Natural killer cell (primary cell): ENCODE measurements at regions not wholly inside any gene's neighbourhood (a gene's known extent, or its start where the extent isn't known, plus 50 kb on each side); places are given as distances from the start of the nearest gene placed in this dataset.
A peak's percentile ranks its signal among the peaks of the same experiment; 100 is the strongest.

Source experiments
- ATAC-seq, 3 donors: fragments of 150-1000 bp in 2 of 3; fragments of 200-7000 bp in 1 of 3; cut with Tn5 transposase; 1 replicate in 1 of 3; 2 replicates in 2 of 3; pipeline ENCODE4 v1.10.0; 2021; ENCODE audit warnings: mild to moderate bottlenecking in 2 of 3, moderate library complexity in 2 of 3
- DNase-seq, 2 donors: peaks; one replicate each; pipeline versions ENCODE4 v3.0.0 to v3.0.0-alpha.2; 2013 to 2021; ENCODE audit warnings: mixed read lengths in 1 of 2
- H3K27ac ChIP-seq: one replicate; pipeline ENCODE4 v1.5.1; 2013; ENCODE audit warnings: mild to moderate bottlenecking, low read length
- H3K27me3 ChIP-seq: one replicate; pipeline ENCODE4 v1.6.1; 2013; ENCODE audit warnings: low read length; ENCODE audit not compliant: control insufficient read depth, insufficient read depth
- H3K36me3 ChIP-seq: one replicate; pipeline ENCODE4 v1.6.1; 2013; ENCODE audit warnings: low read length; ENCODE audit not compliant: control insufficient read depth, insufficient read depth
- H3K4me1 ChIP-seq: one replicate; pipeline ENCODE4 v1.6.1; 2013; ENCODE audit warnings: low read length; ENCODE audit not compliant: control insufficient read depth, insufficient read depth
- H3K4me3 ChIP-seq: one replicate; pipeline ENCODE4 v1.5.1; 2013; ENCODE audit warnings: low read length
- H3K9me3 ChIP-seq: one replicate; pipeline ENCODE4 v1.6.1; 2013; ENCODE audit warnings: low read length; ENCODE audit not compliant: control insufficient read depth, insufficient read depth
- H3K27ac Mint-ChIP-seq, 2 donors: one replicate each; pipeline ENCODE4 v1.8.0; 2022; ENCODE audit warnings: mild to moderate bottlenecking in 2 of 2, mixed read lengths in 2 of 2, moderate library complexity in 1 of 2
- H3K27me3 Mint-ChIP-seq, 2 donors: one replicate each; pipeline ENCODE4 v1.8.0; 2022; ENCODE audit warnings: low read depth in 2 of 2, mixed read lengths in 2 of 2
- H3K36me3 Mint-ChIP-seq: one replicate; pipeline ENCODE4 v1.8.0; 2022; ENCODE audit warnings: mixed read lengths
- H3K4me1 Mint-ChIP-seq, 2 donors: one replicate each; pipeline ENCODE4 v1.8.0; 2022; ENCODE audit warnings: mixed read lengths in 2 of 2
- H3K4me3 Mint-ChIP-seq: one replicate; pipeline ENCODE4 v1.8.0; 2022; ENCODE audit warnings: mild to moderate bottlenecking, moderate library complexity, mixed read lengths
- H3K9me3 Mint-ChIP-seq, 2 donors: one replicate each; pipeline ENCODE4 v1.8.0; 2022; ENCODE audit warnings: mixed read lengths in 2 of 2
- CTCF ChIP-seq: fragments of 200-600 bp; IDR thresholded peaks from one replicate; pipeline ENCODE4 v1.8.0; 2022; ENCODE audit warnings: antibody characterized with exemption
- WGBS: methylation state at CpG from one replicate; pipeline ENCODE4 v1.1.7; 2013; ENCODE audit warnings: missing lambda C conversion rate; ENCODE audit not compliant: insufficient coverage; 5-methylcytosine and 5-hydroxymethylcytosine counted together
- intact Hi-C: fragments of 100-400 bp; cut with micrococcal nuclease; formaldehyde crosslinking; loops from one replicate; pipeline ENCODE4 v1.14.2; 2022

- Histone ChIP-seq H3K4me3 (no peak overlapping the region), H3K27ac (no peak overlapping the region), H3K36me3 (no peaks in the 10 kb centered on the region), H3K4me1 (no peaks in the 10 kb centered on the region), H3K27me3 (peaks cover 5% of the 10 kb centered on the region), H3K9me3 (no peaks in the 10 kb centered on the region)
- no peak for TF ChIP-seq CTCF
- Mint-ChIP-seq H3K27me3 (peaks cover 7 to 37% of the 10 kb centered on the region in 2 donors), H3K4me3 (no peak overlapping the region), H3K36me3 (no peaks in the 10 kb centered on the region), H3K4me1 (no peaks in the 10 kb centered on the region), H3K9me3 (no peaks in the 10 kb centered on the region), H3K27ac (no peak overlapping the region)
- intact Hi-C loops: no loop called here
- no peak for ATAC-seq
- 77% methylated on average over 11 of the region's 14 CpGs for WGBS
- no peak for DNase-seq
Measured at GRCh38 chr19:30670011-30670329, 297.8 kb downstream of the ZNF536 start.

GRCh38 chr19:30669329-30670010 lies 297.3 kb downstream of the ZNF536 start:
- WGBS: 27% methylated on average over 24 of the region's 25 CpGs
- Mint-ChIP-seq H3K27me3 (peaks cover 9 to 36% of the 10 kb centered on the region in 2 donors), H3K27ac (no peak overlapping the region)

GRCh38 chr19:30668521-30669155 lies 296.5 kb downstream of the ZNF536 start:
- Mint-ChIP-seq H3K4me3 (no peak overlapping the region), H3K9me3 (no peaks in the 10 kb centered on the region), H3K27ac (no peak overlapping the region), H3K4me1 (no peaks in the 10 kb centered on the region), H3K36me3 (no peaks in the 10 kb centered on the region), H3K27me3 (peaks cover 11 to 36% of the 10 kb centered on the region in 2 donors)
- Histone ChIP-seq H3K4me1 (no peaks in the 10 kb centered on the region), H3K9me3 (no peaks in the 10 kb centered on the region), H3K36me3 (no peaks in the 10 kb centered on the region), H3K27ac (no peak overlapping the region), H3K27me3 (peaks cover 5% of the 10 kb centered on the region), H3K4me3 (no peak overlapping the region)
- 67% methylated on average over 12 of the region's 16 CpGs for WGBS
- DNase-seq: no peak
- intact Hi-C loops: loop anchor here (5.0 kb wide), 1 partner anchor 1554 kb away; no protein-coding TSS in a partner anchor
- TF ChIP-seq CTCF: no peak
- ATAC-seq: no peak

More at GRCh38 chr19:30669329-30670010, 297.3 kb downstream of the ZNF536 start:
- H3K4me3 Mint-ChIP-seq: no peak overlapping the region
- Histone ChIP-seq H3K4me3 (no peak overlapping the region), H3K36me3 (no peaks in the 10 kb centered on the region), H3K9me3 (no peaks in the 10 kb centered on the region), H3K4me1 (no peaks in the 10 kb centered on the region), H3K27me3 (peaks cover 5% of the 10 kb centered on the region), H3K27ac (no peak overlapping the region)
- no peaks in the 10 kb centered on the region for H3K36me3 Mint-ChIP-seq
- intact Hi-C loops: loop anchor here (5.0 kb wide), 1 partner anchor 1553 kb away; no protein-coding TSS in a partner anchor
- H3K4me1 Mint-ChIP-seq: no peaks in the 10 kb centered on the region
- no peaks in the 10 kb centered on the region for H3K9me3 Mint-ChIP-seq
- ATAC-seq: peak in 1 of 3 donors; percentile 25
- DNase-seq: peak; percentile 28 to 57
- peak; percentile 67 for TF ChIP-seq CTCF
